Occipital lobe (tissue), 1 donor: ENCODE measurements at regions not wholly inside any gene's neighbourhood (a gene's known extent, or its start where the extent isn't known, plus 50 kb on each side); places are given as distances from the start of the nearest gene placed in this dataset.

Experiments
- DNase-seq: peaks from one replicate; lab custom pipeline; 2025; lab: John Stamatoyannopoulos, UW

- DNase-seq = no peak
Measured at GRCh38 chr14:46300765-46301164, 350.8 kb downstream of the RPL10L start.

GRCh38 chr14:46290706-46291105, 360.9 kb downstream of the RPL10L start:
- no peak for DNase-seq

GRCh38 chr14:46279776-46280175, 371.8 kb downstream of the RPL10L start:
- DNase-seq = no peak

GRCh38 chr14:46279327-46279726, 372.3 kb downstream of the RPL10L start:
- no peak for DNase-seq

DNA sequence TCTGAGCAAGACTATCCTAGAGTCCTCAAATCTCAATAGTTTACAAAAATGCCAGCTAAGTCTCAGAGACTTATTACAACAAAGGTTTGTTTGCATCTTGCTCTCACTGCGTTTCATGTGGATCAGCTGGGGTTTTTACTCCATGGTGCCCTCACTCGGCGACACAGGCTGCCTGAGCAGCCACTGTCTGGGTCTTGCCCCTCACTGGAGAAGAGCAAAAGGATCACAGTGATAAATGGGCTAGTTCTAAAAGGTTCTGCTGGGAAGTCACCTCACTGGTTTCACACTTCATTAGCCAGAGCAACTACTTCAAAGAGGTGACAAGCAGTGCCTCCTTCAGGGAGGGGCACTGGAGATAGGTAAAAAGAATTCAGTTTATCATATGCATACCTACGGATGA, 392.0 kb downstream of the RPL10L start:
- no peak for DNase-seq

DNA sequence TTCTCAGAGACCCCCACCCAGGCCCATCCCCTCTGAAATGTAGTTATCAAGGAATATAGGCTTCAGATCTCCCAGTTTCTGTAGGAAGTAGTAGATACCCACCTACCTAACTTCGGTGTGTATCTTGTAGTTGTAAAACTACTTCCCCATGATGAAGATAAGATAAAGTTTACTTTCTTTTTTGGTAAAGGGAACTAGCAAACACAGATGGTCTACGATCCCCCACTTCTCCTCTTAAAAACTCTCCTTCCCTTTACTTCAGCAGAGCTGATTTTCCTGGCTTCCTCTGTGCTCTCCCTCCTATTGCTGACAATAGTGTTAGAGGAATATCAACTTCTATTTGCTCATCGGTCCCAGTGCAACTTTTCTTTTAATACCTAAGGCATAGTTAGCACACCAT, 395.2 kb downstream of the RPL10L start:
- DNase-seq = no peak

- no peak for DNase-seq
Measured at GRCh38 chr14:46250113-46250703, 401.4 kb downstream of the RPL10L start.

DNA sequence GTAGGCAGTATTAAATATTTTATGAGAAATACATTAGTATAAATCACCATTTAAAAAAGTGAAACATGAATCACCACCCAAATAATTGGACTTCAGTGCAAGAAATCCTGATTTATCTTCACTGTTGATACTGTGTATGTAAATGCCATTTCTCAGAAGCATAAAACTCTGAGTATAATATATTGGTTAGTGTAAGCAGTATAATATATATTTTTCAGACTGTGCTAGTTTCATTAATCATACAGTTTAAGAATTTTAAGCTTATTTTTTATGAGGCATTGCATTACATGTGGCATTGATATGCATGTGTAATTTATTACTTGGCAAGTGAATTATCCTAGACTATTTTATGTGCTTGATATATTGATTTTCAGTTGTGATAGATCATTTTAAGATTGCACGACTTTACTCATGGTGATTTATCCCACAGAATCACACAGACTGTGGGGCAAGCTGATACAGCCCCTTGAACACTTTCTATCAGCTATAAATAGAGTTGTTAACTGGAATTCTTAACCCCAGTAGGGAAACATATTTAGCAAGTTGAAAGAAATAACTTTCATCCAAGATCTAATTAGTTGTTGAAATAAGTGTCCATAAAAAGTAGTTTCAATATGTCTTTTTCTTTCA, 403.5 kb downstream of the RPL10L start:
- no peak for DNase-seq

DNA sequence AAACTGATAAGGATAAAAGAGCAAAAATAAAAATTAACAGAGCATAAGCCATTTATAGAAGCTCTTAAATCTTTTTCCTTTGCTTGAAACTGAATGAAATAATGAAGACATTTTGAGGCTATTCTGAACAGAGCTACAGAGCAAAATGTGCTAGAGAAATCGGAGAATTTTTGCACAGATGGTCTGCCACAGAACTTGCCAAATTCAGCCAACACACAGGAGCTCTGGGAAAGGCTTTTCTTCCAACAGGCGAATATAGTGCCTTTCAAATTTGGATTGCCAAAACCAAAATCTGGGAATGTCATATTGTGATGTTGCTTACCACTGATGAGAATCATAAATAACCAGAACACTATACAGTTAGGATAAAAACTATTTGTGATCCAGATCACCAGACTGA, 406.3 kb downstream of the RPL10L start:
- DNase-seq = peak; percentile 23

GRCh38 chr14:46233786-46234185, 417.8 kb downstream of the RPL10L start:
- DNase-seq = no peak

GRCh38 chr14:46230540-46230939, 421.0 kb downstream of the RPL10L start:
- no peak for DNase-seq

DNA sequence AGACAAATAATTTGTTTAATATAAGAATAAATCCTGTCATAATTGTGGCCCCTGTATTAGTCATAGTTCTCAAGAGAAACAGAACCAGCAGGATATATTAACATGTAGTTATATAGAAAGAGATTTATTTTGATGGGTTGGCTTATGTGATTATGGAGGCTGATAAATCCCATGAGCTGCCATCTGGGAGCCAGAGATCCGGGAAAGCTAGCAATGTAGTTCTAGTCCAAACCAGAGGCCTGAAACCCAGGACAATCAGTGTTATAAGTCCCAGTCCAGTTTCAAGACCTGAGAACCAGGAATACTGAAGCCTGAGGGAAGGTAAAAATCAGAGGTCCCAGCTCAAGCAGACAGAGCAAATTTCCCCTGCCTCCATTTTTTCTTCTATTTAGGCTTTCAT, 435.8 kb downstream of the RPL10L start:
- DNase-seq = no peak

DNA sequence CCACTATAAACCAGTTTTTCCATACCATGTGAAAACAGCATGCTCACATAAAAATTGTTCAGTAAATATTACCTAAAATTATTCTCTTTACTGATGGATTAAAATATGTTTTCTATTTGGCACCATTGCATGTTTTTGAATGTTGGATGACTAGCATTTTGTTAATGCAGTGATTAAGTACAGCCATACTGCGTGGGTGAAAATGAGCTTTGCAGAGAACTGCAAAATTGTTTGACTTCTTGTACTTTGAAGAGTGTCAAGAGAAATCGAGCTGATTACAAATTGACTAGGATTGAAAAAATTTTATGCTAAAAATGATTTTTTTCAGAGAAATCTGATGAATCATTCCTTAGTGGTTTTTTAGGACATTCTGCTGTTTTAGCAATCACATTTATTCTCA, 452.9 kb downstream of the RPL10L start:
- no peak for DNase-seq

- no peak for DNase-seq
Measured at GRCh38 chr14:46197856-46198255, 453.7 kb downstream of the RPL10L start.
